Tibial nerve (tissue), 4 donors: ENCODE measurements at regions not wholly inside any gene's neighbourhood (a gene's known extent, or its start where the extent isn't known, plus 50 kb on each side); places are given as distances from the start of the nearest gene placed in this dataset.

Source experiments
- CTCF ChIP-seq, 5 experiments: fragments of 200-600 bp in 3 of 5; fragments of 450-650 bp in 2 of 5; sonication (generic) in 3 of 5; IDR thresholded peaks; one replicate each; pipeline ENCODE4 v1.5.1; 2016 to 2019; ENCODE audit warnings: antibody characterized with exemption in 5 of 5, mild to moderate bottlenecking in 3 of 5, moderate library complexity in 2 of 5
- EP300 ChIP-seq, 2 donors: sonication (generic); formaldehyde crosslinking; IDR thresholded peaks; one replicate each; pipeline ENCODE4 v1.6.1; 2017; ENCODE audit warnings: antibody characterized with exemption in 2 of 2, mild to moderate bottlenecking in 1 of 2
- POLR2A ChIP-seq, 2 donors: fragments of 450-650 bp; IDR thresholded peaks; one replicate each; pipeline ENCODE4 v1.6.1; 2017; ENCODE audit warnings: antibody characterized with exemption in 2 of 2, mild to moderate bottlenecking in 2 of 2, moderate library complexity in 2 of 2

DNA sequence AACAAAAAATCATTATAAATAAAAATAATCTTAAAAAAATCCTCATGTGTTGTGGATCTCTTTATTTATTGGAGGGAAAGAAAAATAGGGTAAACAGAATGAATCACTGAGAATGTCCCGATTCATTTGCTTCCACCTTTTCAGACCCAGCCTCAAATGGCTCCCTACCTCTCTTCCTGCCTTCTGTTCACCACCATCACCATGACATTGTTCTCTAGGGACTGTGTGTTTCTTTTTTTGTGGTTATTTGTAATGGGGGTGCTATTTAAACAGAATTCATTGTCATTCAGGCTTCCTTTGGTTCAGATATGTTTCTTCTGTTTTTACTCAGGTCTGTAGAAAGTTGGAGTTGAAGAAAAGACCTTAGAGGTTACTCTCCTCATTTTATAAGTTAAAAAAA, 198.2 kb downstream of the KIF4B start:
- no peak for TF ChIP-seq CTCF (IDR thresholded peaks at IDR 0.05)
- TF ChIP-seq POLR2A (IDR thresholded peaks at IDR 0.05): no peak
- TF ChIP-seq EP300 (IDR thresholded peaks at IDR 0.05): no peak
